NCI-H774 (cell line): ENCODE measurements at regions not wholly inside any gene's neighbourhood (a gene's known extent, or its start where the extent isn't known, plus 50 kb on each side); places are given as distances from the start of the nearest gene placed in this dataset.
A peak's percentile ranks its signal among the peaks of the same experiment; 100 is the strongest.

ENCODE experiments used
- DNase-seq: peaks from one replicate; lab custom pipeline; 2025; lab: John Stamatoyannopoulos, UW

DNA sequence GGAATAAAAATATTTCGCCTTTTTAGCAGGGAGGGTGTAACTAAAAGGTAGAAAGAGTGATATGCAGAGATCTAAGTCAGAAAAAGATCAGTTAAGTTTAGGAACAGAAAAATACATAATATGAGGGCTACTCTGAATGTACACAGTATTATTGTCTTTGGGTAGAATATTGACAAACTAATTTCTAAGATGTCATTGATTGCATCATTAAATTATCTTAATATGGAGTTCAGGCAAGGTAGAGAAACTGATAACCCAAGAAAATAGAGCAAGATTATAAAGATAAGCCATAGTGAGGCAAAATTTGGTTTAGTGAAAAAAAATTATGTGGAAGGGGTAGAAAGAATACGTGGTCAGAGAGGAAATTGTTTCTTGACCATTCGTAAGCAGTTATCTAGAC, 629.0 kb upstream of the NXPH2 start:
- no peak for DNase-seq

GRCh38 chr2:139403948-139404347, 623.8 kb upstream of the NXPH2 start:
- DNase-seq, result no peak

GRCh38 chr2:139394801-139395200, 614.6 kb upstream of the NXPH2 start:
- DNase-seq, result no peak

DNA sequence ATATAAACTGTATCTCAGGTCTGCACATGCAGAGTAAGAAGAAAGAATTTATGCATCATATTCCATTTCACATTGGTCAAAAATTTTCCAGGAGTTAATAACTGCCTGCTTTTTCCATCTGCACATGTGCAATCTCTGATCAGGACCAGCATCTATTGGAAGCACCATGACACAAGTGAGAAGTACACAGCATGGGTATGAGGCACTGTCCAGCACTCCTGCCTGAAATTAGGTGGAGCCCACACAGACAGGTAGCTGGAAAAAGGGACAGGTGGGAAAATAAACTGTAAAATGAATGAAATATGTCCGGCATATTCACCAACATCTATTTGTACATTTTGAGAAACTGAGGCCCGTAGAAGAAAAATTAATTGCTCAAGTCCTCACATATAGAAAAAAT, 609.2 kb upstream of the NXPH2 start:
- DNase-seq, result no peak

DNA sequence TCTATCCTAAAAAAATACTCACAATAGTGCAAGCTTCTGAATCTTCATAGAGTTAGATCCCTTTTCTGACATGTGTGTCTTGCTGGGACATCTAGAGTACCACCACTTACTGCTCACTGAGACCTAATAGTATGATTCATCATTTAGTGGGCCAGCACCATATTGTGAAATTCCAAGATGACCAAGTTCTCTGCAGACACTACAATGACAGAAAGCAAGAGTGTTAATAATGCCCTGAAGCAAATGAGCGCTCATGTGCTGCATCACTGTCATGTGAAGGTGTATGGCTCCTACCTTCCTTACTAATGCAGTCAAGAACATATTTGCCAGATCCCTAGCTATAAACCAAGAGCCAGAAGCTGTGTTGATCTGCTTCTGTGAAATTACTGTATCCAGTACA, 606.2 kb upstream of the NXPH2 start:
- no peak for DNase-seq

DNA sequence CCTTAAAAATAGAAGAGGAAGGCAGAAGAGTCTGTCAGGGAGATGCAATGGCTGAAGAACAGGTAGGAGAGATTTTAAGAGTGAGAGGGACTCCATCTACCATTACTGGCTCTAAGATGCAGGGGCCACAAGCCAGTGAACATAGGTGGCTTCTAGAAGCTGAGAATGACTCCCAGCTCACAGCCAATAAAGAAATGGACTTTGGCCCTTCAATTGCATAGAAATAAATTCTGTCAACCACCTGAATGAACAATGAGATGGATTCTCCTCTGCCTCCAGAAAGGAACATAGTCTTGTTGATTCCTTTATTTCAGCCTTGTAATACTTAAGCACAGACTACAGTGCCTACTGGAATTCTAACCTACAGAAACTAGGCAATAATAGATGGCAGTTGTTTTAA, 603.3 kb upstream of the NXPH2 start:
- DNase-seq, result no peak

DNA sequence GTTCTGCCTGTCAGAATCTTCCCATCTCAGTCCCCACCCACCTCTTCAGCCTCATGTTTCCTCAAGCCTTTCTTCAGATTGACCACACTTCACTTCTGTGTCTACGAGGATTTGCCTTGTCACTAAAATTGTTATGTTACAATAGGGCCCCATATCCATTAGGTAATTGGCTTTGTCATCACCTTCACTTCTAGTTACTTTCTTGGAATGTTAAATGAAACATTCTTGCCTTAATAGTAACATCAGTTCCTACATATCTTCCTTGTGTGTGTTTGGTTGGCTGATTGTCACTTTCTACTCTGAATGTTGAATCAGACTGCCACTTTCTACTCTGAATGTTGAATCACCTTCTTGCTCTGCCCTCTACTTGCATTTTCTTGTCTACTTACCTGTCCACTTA, 599.9 kb upstream of the NXPH2 start:
- DNase-seq, result no peak

DNA sequence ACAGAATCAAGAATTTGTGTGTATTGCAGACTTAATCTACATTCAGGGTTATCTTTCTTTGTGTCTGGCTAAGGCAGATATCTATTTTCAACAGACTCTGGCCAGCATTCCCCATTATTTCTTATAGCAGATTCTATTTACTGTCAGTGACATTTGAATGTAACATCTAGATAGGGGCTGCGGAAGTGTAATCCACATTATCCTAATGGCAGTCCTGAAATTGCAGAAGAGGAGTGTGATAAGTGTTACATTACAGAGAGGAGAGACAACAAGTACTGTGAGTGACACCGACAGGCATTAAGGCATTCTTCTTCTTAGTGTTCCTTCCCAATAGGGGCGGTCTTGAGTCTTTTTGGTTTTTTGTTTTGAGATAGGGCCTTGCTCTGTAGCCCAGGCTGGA, 598.2 kb upstream of the NXPH2 start:
- DNase-seq, result no peak

GRCh38 chr2:139374296-139374850, 594.2 kb upstream of the NXPH2 start:
- DNase-seq, result no peak

DNA sequence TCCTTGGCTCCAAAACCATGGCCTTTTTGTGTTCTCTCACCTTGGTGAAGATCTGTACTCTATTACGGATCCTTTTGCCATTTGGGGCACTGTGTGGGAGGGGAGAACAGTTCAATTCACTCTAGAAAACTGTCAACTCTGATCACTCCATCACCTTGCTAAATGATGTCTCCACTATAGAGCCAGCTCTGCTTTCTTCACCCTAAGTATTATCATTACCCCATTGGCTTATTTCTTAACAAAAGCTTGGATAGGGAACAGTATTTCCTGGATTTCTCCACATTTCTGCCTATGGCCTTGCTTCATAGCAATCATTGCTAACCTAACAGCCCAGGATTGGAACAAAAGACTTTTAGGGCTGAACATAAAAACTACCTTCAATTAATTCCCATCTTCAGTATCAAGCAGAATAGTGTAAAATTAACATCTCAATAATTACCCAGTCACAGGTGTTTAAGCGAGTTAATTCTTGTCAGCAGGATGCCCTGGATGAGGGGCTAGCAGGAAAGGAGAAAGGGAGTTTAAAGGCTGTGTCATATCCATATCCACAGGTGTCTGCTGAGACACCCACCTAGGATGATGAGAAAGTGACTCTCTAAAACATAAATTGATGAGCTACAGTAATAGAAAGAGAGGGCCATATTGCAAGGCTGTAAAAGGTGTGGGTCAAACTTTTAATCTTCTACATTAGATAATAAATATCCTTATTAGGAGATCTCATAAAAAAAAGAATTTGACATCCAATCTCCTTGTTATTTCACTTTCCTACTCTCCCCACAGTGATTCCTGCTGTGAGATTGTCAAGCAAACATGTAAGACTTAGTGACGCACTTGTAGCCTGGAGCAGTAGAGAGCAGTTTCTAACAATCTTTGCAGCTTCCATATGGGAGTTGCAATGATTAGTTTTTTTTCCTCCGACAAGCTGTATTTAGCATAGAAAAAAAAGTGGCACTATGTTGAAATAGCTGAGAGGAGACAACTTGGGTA, 589.5 kb upstream of the NXPH2 start:
- no peak for DNase-seq

DNA sequence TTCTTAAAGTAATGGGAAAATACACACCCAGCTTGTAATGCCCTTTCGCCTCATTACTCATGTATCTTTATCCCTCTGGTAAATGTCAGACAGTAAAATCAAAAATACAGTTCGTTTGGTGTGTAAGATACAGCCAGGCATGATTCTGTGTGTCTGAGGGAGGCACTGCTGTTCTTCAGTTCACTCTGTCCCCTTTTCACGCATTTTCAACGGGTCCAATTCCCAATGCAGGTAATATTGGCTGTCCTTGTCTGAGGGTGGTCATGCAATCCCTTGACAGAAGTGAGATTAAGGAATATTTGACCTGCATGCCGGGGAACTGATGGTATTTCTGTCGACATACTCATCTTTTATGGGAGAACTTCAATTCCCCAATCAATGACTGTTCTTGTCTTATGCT, 587.2 kb upstream of the NXPH2 start:
- DNase-seq, result no peak

GRCh38 chr2:139366681-139367080, 586.5 kb upstream of the NXPH2 start:
- peak; percentile 70 for DNase-seq

- no peak for DNase-seq
These were observed 585.0 kb upstream of the NXPH2 start for GRCh38 chr2:139365189-139365588.

DNA sequence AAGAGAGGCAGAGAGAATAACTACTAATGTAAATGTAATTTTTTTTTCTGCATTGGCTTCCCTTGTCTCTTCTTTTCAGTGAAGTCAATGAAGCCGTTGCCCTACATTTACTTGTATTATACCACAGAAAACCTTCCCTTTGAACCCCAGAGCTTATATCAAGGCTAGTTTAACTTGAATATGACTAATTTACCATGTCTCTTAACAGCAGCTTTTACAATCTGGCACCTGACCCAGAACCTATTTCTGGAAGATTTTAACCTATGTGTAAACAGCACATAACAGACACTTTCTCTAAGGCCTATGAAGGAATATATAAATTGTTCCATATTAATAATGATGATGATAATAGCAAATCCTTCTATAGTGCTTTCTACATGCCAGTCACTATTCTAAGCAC, 580.5 kb upstream of the NXPH2 start:
- DNase-seq, result no peak

DNA sequence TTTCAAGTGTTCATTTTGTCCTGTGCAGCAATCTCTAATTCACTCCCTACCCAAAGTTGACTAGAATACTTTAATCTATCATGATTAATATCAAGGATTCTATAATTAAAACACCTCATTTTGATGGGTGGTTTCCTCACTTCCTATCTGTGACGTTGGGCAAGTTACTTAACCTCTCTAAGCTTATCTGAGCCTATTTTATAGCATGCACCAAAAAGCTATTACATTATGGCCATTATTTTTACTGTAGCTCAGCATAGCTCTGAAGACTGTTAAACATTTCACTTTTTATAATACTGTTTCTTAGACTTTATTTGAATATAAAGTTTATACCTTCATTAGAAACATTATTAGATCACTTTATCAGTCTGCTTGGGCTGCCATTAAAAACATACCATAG, 579.6 kb upstream of the NXPH2 start:
- DNase-seq, result no peak

DNA sequence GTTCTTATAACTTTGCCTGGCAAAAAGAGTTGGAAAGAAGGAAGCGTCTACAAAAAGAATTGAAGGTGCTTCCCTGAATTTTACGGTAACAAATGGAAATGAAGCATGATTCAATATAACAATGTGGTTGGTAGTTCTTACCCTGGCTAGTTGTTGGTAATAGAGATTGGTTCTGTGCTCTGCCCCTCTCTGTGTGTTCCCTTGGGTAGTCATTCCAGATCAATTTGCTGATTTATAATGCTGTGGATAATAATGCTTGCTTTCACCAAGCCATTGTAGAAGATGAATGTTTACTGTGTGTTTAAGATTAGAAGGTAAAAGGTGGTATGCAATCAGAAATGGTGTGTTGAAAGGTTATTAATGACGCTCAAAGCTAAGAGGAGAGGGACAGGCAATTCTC, 577.8 kb upstream of the NXPH2 start:
- no peak for DNase-seq

- DNase-seq, result no peak
These were observed 574.3 kb upstream of the NXPH2 start for GRCh38 chr2:139354518-139354917.

GRCh38 chr2:139353874-139354273, 573.7 kb upstream of the NXPH2 start:
- DNase-seq, result no peak

GRCh38 chr2:139317259-139317658, 537.1 kb upstream of the NXPH2 start:
- no peak for DNase-seq

DNA sequence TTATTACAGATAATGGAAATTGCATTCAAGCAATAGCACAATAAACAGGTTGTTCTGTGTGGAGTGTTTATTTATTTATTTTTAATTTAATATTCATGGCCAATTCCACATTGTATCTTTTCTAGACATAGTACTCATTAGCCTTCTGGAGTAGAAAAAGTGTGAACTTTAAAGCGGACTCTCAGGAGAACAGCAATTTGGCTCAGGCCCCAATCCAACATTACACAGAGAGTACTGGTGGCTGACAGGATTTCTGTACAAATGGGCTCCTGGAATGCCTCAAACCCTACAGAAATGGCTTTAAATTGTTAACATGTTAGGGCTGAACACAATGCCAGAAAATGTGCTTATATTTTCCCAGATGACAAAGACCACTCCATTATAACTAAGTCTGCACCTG, 533.9 kb upstream of the NXPH2 start:
- no peak for DNase-seq

DNA sequence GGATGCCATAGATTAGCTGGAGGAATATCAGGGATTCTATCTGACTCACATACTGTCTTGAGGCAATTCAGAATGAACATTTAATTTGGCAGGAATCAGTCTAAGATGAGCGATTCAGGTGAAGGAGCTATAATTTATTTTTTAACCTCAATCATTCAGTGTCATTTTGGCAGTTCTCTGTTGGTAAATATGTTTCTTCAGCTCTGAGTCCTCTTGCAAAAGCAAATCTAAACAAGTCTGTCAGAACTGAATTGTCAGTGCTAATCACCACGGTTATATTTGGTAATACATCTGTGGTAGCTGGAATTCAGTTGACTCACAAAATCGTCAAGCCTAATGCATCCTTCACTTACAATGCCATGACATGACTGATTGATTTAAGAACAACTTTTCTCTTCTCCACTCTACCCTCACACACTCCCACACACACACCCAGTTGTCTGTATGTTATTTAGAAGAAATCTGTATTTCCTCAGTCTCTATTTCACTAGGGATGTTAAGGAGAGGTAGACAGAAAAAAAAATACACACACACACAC, 516.6 kb upstream of the NXPH2 start:
- no peak for DNase-seq

GRCh38 chr2:139293992-139294548, 513.9 kb upstream of the NXPH2 start:
- no peak for DNase-seq

DNA sequence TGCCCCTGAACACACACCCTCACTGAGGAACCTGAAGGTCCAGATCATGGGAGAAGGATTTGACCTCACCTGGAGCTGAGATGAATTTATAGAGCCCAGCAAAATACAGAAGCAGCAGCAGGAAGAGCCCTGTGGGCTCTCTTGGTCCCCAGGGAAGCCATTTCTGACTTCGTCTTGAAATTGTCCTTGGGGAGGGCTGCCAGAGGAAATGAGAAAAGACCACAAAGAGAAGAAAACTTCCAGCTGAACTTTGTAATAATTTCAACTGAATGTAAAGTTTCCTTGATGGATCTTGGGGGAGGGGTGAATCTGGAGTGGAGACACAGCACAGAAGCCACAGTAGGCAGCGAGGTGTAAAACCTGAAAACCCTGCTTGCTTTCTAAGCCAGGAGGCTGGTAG, 500.9 kb upstream of the NXPH2 start:
- no peak for DNase-seq
